GM13977 (cell line): ENCODE measurements at regions not wholly inside any gene's neighbourhood (a gene's known extent, or its start where the extent isn't known, plus 50 kb on each side); places are given as distances from the start of the nearest gene placed in this dataset.

ENCODE experiments used
- DNase-seq: peaks from one replicate; pipeline ENCODE4 v3.0.0; 2012; ENCODE audit warnings: low spot score
- CTCF ChIP-seq: IDR thresholded peaks from 2 replicates; pipeline ENCODE4 v1.5.1; 2012; ENCODE audit warnings: mild to moderate bottlenecking, control low read depth; ENCODE audit not compliant: insufficient read depth; ENCODE audit errors: extremely low read depth, missing control alignments
- in situ Hi-C: fragments of 300-500 bp; cut with MboI; formaldehyde crosslinking; loops from one replicate; pipeline ENCODE4 v1.12.0; 2022; ENCODE audit warnings: low sequenced_read_pairs, low pct_unique_long_range_greater_than_20kb, mixed read lengths, inconsistent platforms; ENCODE audit not compliant: unreplicated experiment

GRCh38 chr2:23298551-23298950 lies 86.4 kb upstream of the KLHL29 start:
- no peak for TF ChIP-seq CTCF
- DNase-seq, result no peak
- in situ Hi-C loops, result no loop called here

- no peak for TF ChIP-seq CTCF
- no peak for DNase-seq
Measured at GRCh38 chr2:23299476-23300195, 85.3 kb upstream of the KLHL29 start.

GRCh38 chr2:23301136-23301535 lies 83.8 kb upstream of the KLHL29 start:
- TF ChIP-seq CTCF, result no peak
- DNase-seq, result no peak
- in situ Hi-C loops, result no loop called here

More at GRCh38 chr2:23299476-23300195, 85.3 kb upstream of the KLHL29 start:
- in situ Hi-C loops, result no loop called here

GRCh38 chr2:23302591-23302990 lies 82.4 kb upstream of the KLHL29 start:
- DNase-seq, result no peak
- in situ Hi-C loops, result no loop called here
- no peak for TF ChIP-seq CTCF

- in situ Hi-C loops, result no loop called here
- no peak for TF ChIP-seq CTCF
- no peak for DNase-seq
Measured at GRCh38 chr2:23306401-23306800, 78.6 kb upstream of the KLHL29 start.

- in situ Hi-C loops, result no loop called here
- no peak for DNase-seq
- no peak for TF ChIP-seq CTCF
Measured at GRCh38 chr2:23311186-23311585, 73.8 kb upstream of the KLHL29 start.

- in situ Hi-C loops, result no loop called here
- DNase-seq, result peak; percentile 61
- TF ChIP-seq CTCF, result peak; percentile 76
Measured at GRCh38 chr2:23312996-23313606, 71.9 kb upstream of the KLHL29 start.
